ENCODE measurements at regions not wholly inside any gene's neighbourhood (a gene's known extent, or its start where the extent isn't known, plus 50 kb on each side); places are given as distances from the start of the nearest gene placed in this dataset.

- Histone ChIP-seq H3K27ac (ENCODE audit: low read depth) (peak overlapping the region; percentile 30; the same call in 1 of the 2 replicates), H3K27me3 (ENCODE audit: insufficient read depth) (no peaks in the 10 kb centered on the region), H3K4me3 (no peak overlapping the region), H3K79me2 (replicated peaks; ENCODE audit: insufficient read depth) (no peaks in the 10 kb centered on the region), H3F3A (replicated peaks; ENCODE audit: low read depth) (no peaks in the 10 kb centered on the region), H3K4me2 (peak overlapping the region; percentile 3), H4K20me1 (replicated peaks; ENCODE audit: insufficient read depth) (no peaks in the 10 kb centered on the region), H3K9me2 (ENCODE audit: insufficient read depth) (no peaks in the 10 kb centered on the region; the same call in 1 of the 2 replicates), H2AFZ (no peak overlapping the region), H3K36me3 (ENCODE audit: insufficient read depth) (no peaks in the 10 kb centered on the region), H3K4me1 (ENCODE audit: insufficient read depth) (peaks cover 28% of the 10 kb centered on the region)
- TF ChIP-seq EZH2 (IDR thresholded peaks at IDR 0.05; ENCODE audit: low read depth, unreplicated experiment) (no peak), NANOG (IDR thresholded peaks at IDR 0.05; ENCODE audit: borderline replicate concordance) (no peak)
- H3K27me3 Mint-ChIP-seq (ENCODE audit: insufficient read depth, low read depth, poor library complexity): peaks cover 6% of the 10 kb centered on the region
- ATAC-seq (peak; percentile 78), DNase-seq (ENCODE audit: low spot score) (peak; percentile 36)
- no peak overlapping the region for H3K4me3 Mint-ChIP-seq
- no peaks in the 10 kb centered on the region; the same call in 1 of the 3 replicates for H3K9me3 Mint-ChIP-seq
- peaks cover 34% of the 10 kb centered on the region for H3K4me1 Mint-ChIP-seq
- peaks cover 3% of the 10 kb centered on the region; the same call in 1 of the 3 replicates for H3K36me3 Mint-ChIP-seq (ENCODE audit: low read depth)
- H3K27ac Mint-ChIP-seq: peak overlapping the region; percentile 68
Measured at GRCh38 chr2:64212801-64213321, 68.6 kb upstream of the PELI1 start.

GRCh38 chr2:64213532-64214275, 69.5 kb upstream of the PELI1 start:
- no peaks in the 10 kb centered on the region for H3K27me3 ChIP-seq (ENCODE audit: insufficient read depth)
- no peaks in the 10 kb centered on the region for H3K79me2 ChIP-seq (replicated peaks; ENCODE audit: insufficient read depth)
- no peak overlapping the region for H2AFZ ChIP-seq
- H3F3A ChIP-seq (replicated peaks; ENCODE audit: low read depth): no peaks in the 10 kb centered on the region
- H3K4me1 ChIP-seq (ENCODE audit: insufficient read depth): peaks cover 28% of the 10 kb centered on the region
- no peaks in the 10 kb centered on the region for H4K20me1 ChIP-seq (replicated peaks; ENCODE audit: insufficient read depth)
- H3K4me2 ChIP-seq: peak overlapping the region; percentile 6; the same call in 1 of the 2 replicates
- DNase-seq (ENCODE audit: low spot score): no peak
- H3K27me3 Mint-ChIP-seq (ENCODE audit: insufficient read depth, low read depth, poor library complexity): peaks cover 3% of the 10 kb centered on the region
- H3K9me3 Mint-ChIP-seq: no peaks in the 10 kb centered on the region; the same call in 1 of the 3 replicates
- no peaks in the 10 kb centered on the region for H3K36me3 ChIP-seq (ENCODE audit: insufficient read depth)
- H3K4me3 ChIP-seq: no peak overlapping the region
- H3K4me3 Mint-ChIP-seq: no peak overlapping the region
- no peak overlapping the region for H3K27ac Mint-ChIP-seq
- ATAC-seq: peak; percentile 37; the same call in 2 of the 3 replicates
- H3K9me2 ChIP-seq (ENCODE audit: insufficient read depth): no peaks in the 10 kb centered on the region; the same call in 1 of the 2 replicates
- H3K36me3 Mint-ChIP-seq (ENCODE audit: low read depth): peaks cover 3% of the 10 kb centered on the region; the same call in 1 of the 3 replicates
- no peak overlapping the region for H3K27ac ChIP-seq (ENCODE audit: low read depth)
- peaks cover 35% of the 10 kb centered on the region for H3K4me1 Mint-ChIP-seq
- TF ChIP-seq EZH2phosphoT487 (IDR thresholded peaks at IDR 0.05; ENCODE audit: unreplicated experiment) (no peak), POLR2AphosphoS5 (IDR thresholded peaks at IDR 0.05; ENCODE audit: low read depth) (no peak), EZH2 (IDR thresholded peaks at IDR 0.05; ENCODE audit: low read depth, unreplicated experiment) (no peak), CTCF (conservative IDR thresholded peaks at IDR 0.05; ENCODE audit: low read depth in 2 of 2) (no peak), REST (IDR thresholded peaks at IDR 0.05; ENCODE audit: unreplicated experiment) (no peak), CREB1 (CRISPR knock-in tag; IDR thresholded peaks at IDR 0.05; ENCODE audit: low read depth) (no peak), JUNB (IDR thresholded peaks at IDR 0.05; ENCODE audit: unreplicated experiment) (no peak)

Data from GM23338 (cell line).